GM19397 (cell line): ENCODE measurements at regions not wholly inside any gene's neighbourhood (a gene's known extent, or its start where the extent isn't known, plus 50 kb on each side); places are given as distances from the start of the nearest gene placed in this dataset.

Source experiments
- ATAC-seq: cut with Tn5 transposase; IDR thresholded peaks from one replicate; pipeline ENCODE4 v1.9.1; 2021; ENCODE audit warnings: mild to moderate bottlenecking, moderate library complexity; ENCODE audit not compliant: unreplicated experiment

DNA sequence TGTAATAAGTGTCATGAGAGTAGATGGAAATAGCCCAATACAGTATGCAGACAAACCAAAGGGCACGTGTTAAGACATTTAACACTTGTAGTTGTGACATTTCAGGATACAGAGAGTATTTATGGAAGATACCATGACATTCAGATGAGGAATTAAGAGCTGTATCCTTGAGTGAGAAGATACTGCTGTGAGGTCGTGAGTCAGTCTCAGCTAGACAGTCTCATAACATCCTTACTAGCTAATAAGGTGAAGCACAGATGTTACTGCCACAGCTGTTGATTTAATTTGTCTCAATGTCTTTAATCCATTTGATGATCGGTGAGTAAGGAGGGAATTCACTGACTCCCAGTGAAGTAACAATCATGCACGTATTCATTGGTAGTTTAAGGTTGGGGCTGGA, 288.0 kb upstream of the AKR1E2 start:
- no peak for ATAC-seq

DNA sequence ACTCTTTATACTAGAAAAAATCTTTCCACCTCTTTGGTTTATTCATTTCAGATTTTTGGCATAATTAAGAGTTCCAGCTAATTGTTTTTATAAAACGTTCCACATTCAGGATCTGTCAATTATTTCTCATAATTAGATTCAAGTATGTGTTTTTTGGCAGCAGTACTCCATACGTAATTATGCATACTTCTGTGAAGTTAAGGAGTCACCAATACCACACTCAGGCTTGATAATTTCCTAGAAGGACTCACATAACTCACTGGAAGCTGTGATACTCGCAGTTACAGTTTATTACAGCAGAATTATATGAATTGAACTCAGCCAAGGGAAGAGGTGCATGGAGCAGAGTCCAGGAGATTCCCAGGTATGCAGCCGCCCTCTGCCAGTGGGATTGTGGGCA, 290.5 kb upstream of the AKR1E2 start:
- no peak for ATAC-seq

DNA sequence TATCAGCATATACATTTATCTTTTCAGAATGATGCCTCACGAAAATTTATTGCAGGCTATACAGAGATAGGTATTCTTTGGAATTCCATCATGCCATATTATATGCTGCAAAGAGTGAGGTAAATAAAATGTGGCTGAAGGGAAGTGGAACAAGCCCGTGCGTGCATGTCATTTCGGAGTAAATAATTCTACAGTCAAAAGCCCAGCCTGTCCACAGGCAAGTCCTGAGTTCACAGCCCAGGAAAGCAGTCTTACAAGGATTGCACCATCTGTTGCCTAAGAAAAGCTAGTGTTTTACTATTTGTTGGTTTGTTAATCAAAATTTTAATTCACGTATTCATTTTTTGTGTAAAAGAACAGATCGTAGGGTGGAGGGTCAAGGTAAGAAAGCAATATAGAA, 292.4 kb upstream of the AKR1E2 start:
- no peak for ATAC-seq

DNA sequence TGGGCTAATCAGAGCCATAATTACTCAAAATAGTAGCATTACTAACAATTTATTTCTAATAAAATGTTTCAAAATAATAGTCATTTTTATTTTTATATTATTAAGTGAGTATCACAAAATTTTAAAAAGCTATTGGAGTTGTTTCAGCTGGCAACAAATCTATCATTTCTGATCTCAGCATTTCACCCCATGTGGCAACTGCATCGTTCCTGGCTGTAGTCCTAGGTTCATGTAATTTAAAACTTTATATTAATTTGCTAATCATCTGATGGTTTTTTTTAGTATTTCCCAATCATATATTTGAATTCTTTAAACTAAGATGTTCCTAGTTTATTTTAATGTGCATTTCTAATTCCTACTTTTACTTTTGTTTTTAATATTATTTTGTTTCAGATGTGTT, 293.0 kb upstream of the AKR1E2 start:
- no peak for ATAC-seq

DNA sequence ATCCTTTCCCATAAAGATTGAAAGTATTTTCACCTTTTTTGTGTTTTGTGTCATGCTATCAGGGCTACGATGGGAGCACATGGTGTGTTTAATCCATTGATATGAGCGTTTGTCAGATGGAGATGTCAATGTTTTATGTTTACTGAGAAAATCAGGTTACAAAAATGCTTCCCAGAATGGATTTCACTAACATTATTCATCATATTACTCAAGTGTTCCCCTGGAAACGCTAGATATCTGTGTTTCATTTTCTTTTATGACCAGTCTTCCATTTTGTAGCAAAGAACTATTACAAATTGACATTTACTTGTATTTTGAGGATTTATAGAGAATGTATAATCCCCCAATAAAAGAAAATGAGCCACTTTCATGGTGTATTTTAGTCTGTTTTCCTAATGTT, 293.5 kb upstream of the AKR1E2 start:
- ATAC-seq, result no peak

DNA sequence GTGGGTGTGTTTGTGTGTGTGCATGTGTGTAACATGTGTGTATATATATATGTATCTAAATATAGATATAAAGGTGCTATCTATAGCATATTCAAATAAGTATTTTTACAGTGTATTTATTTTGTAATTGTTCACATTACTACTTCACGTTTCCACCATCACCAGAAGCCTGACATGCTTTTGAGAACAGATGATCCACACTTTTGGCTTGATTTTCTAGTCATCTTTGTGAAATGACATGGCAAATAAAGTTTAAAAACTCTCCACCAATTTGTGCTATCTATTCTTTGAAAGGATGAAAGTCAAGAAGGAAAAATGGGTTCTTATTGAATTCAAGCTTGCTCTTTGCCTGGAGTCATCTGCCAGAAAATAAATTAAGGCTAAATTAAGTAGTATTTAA, 294.0 kb upstream of the AKR1E2 start:
- no peak for ATAC-seq

DNA sequence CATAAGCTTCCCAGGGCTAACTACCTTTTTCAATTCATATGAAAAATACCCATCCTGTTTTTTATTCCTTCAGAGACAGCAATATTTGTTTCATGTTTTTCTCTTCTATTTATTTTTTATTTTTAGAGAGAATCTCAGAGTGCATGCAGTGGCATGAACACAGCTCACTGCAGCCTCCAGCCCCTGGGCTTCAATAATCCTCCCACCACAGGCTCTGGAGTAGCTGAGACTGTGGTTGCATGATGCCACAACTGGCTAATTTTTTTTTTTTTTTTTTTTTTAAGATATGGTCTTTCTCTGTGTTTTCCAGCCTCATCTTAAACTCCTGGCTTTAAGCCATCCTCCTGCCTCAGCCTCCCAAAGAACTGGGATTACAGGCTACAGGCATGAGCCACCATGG, 296.7 kb upstream of the AKR1E2 start:
- ATAC-seq, result no peak

DNA sequence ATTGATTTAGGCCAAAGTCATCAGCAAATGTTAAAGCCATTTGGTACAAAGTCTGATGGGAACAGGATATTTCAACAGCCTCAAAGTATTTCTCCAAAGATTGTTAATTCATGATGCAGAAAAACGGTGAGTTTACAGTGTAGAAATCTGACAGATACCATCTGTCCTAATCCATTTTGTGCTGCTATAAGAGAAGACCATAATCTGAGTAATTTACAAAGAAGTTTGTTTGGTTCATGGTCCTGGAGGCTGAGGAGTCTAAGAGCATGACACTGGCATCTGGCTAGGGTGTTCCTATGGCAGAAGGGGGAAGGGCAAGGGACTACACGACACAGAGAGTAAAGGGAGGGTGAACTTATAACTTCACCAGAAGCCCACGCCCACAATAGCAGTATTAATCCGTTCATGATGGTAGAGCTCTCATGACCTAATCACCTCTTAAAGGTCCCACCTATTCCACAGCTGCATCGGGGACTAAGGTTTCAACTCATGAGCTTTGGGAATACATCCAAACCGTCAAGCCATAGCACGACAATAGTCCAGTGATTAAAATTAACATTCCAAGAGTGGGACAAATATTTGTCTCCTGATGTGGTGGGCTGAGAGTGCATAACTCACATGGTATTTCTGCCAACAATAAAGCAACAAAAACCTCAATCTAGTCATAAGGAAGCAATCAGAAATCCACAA, 298.6 kb upstream of the AKR1E2 start:
- no peak for ATAC-seq

DNA sequence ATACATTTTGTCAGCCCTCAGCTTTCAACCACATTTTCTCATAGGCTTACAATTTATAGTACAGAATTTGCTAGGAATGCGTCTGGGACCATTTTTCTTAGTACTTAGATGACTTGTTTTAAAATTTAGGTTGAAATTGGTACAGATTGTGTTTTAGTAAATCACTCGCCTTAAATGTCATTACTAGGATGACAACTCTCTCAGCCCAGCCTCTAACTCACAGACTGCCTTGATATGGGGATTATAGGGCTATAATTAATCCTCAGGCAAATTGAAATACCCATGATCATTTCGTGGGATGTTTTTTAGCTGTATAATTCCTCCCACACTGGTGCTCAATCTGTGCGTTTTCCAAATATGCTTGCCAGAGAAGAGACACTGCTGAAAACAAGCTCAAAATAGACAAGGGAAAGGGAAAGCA, 299.7 kb upstream of the AKR1E2 start:
- no peak for ATAC-seq

DNA sequence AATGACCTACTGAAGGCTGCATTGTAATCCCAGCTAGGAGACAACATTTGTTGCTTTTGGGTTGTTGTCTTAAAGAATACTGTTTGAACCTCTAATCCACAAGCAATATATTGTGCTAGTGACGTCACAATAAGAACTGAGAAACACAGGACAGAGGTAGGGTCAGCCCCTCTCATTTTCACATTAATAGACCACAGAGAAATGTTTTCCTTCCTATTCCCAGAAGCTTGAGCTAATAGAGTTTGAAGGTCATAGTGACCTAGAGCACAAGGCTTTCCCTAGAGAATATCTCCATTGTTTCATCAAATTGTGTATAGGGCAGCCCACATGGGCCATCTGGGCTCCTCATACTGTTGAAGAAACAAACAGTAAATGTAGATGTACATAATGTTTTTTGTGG, 300.9 kb upstream of the AKR1E2 start:
- no peak for ATAC-seq

DNA sequence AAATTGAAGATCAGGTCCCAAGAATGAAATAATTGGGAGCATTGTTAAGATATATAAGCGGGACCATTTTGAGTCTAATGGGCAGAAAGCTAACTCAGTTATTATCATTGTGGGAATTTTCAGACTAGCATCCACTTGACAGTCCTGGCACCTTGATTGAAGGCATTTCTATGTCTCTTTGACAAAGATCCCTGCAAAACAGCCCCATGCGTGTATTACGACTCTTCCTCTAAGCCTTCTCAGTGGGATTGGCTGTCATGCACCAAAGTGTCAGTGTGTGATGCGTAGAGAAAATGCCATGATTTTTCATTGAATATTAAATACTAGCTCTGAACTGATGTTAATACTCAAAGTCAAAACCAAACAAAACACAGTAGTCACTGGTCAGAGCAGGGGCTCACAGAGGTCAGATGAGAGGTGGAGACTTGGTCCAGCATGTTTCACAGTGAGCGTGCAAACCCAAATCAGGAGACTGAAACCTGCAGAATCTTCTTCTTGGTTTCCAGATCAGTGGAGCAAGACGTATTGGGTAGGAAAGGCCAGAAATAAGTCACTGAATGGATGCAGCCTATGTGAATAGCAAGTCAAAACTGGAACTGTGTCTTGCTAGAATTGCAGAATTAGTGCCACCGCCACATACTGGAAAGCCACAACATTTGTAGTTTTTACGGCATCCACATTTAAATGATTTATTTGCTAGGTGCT, 303.6 kb upstream of the AKR1E2 start:
- no peak for ATAC-seq

DNA sequence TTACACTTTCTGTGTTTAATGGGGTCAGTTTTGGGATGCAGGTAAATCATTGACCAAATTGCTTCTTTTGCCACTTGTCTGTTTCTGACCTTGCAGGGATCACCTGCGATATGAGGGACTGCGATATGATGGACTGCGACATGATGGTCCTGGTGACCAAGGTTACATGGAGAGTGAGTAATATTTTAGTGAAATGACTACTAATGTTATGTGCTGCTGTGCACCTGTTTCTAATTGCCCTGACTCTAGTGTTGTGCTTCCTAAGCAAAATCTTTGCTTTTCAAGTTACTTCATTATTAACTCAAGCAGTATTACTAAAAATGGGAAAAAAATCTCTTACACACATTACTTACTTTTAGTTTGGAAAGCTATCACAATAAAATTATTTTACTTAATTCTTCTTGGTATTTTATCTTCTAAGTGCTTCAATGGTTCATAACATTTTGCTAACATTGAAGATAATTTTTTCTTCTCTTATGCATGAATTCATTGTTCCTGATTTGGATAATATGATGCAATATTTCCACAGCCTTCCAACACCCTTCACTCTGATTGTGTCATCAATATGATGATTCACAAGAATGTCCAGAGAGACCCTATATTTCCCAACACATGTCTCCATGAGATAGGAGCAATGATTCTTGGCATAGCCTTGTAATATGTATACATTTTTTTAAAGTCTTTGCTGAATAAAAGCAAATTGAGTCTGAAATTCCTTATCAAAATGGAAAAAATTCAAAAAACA, 306.2 kb upstream of the AKR1E2 start:
- ATAC-seq, result no peak

DNA sequence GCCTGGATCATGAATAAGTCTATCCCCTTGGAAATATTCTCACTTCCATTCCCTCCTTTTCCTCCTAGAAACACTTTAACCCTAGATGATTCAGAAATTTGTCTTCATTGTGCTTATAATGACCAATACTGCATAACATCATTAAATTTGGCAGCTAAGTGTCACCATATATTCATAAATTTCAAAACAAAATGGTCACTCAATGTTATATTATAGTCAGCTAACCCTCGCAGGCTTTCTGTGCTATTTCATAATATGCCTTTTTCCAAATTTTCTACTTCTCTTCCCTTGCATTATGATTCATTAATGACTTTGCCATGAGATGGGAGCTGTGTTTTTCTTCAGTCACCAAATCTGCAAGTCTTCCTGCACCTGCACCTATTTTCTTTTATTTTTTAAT, 308.3 kb upstream of the AKR1E2 start:
- ATAC-seq, result no peak

DNA sequence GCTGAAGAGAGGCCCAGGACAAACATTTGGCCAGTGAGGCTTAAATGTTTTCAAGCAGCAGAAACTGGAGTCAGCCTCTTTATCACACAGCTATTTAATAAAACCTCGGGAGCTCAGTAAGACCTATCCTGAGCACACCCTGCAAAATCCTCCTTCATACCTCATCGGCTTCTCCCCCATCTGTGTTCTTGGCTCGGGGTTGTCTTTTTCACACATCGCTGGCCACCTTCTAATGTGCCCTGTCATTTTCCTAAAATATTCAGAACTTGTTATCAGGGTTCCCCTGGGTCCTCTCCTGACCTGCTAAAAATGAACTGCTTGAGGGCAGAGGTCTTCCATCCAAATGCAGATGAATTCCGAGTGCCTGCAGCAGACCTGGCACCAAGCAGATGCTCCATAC, 310.3 kb upstream of the AKR1E2 start:
- ATAC-seq, result no peak

DNA sequence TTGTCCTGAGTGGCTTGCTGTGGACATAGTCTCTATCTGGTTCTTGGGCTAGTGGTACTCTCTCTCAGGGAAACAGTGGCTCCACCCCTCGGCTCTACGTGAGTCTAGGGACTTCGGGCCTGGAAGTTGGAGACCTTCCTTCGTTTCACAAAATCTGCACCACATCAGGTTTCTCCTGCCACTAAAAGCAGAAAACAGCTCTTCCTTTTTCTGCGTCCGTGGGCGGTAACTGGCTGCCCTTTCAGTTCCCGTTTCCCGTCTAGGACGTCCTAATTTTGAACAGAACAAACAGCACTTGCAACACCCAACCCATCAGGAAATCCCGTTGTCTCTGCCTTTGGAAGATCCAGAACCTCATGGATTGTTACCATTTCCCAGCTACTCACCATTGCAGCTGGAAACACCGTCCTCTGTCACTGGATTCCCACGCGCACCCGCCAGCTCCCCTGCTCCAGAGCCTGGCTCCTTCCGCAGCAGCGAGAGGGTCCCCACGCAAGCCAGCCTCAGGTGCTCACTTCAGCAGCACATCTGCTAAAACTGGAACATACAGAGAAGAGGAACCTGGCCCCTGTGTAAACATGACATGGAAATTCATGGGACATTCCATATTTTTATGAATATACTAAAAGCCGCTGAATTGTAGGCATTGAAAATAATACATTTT, 311.4 kb upstream of the AKR1E2 start:
- no peak for ATAC-seq

DNA sequence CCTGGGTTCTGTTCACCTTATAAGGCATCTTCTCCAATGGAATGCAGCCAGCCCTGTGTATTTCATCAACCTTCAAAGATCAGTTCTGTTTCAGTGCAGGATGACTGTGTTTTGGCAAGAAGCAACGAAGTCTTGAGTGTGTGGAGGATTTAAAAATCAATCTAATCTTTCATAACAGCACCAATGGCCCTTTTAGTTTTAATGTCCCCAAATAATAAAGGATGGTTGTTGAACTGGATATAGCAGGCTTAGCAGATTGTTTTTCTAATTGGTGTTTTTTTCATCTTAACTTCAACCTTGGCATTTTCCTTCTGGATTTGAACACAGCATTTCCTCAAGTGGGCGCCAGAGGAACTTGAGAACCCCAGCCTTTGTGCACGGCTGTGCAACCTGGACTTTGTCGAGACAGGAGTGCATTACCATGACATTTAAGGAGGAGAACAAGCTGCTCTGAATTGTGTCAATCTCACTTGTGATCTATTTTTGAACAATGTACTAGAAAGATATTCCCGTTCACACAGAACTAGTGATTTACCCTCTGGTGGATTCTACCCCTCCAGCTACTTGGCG, 313.3 kb upstream of the AKR1E2 start:
- no peak for ATAC-seq

DNA sequence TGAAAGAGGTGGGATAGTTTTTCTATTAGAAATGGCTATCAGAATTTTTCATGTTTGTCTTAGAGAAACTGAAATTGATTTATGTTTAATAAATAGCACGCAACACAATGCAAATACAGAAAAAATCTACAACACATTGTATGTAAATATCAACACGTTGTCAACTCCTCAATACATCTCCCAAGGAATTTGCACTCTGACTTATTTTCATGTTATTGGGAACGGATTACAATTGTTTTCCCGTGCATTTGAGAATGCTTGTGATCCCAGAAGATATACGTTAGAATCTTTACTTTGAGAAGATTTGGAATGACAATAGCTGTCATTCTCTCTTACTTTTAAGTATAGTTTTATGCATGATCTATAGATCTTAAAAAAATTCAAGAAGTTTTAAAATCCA, 313.8 kb upstream of the AKR1E2 start:
- no peak for ATAC-seq

DNA sequence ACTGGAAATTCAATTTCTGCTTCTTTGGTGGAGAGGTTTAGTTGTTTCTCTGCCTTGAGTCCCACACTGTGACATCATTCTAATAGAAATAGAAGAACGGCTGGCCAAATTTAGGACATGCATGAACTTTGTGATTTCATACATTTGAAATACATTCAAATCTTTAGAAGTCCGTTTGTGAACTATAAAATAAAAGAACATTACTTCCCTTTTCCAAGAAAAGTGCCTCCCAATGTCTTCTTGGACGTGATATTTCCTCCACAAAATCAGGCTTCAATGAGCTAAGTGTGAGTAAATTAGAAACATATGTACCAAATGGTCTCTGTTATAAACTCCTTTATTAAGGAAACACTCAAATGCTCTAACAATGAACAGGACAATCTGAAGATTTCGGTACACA, 314.5 kb upstream of the AKR1E2 start:
- no peak for ATAC-seq

DNA sequence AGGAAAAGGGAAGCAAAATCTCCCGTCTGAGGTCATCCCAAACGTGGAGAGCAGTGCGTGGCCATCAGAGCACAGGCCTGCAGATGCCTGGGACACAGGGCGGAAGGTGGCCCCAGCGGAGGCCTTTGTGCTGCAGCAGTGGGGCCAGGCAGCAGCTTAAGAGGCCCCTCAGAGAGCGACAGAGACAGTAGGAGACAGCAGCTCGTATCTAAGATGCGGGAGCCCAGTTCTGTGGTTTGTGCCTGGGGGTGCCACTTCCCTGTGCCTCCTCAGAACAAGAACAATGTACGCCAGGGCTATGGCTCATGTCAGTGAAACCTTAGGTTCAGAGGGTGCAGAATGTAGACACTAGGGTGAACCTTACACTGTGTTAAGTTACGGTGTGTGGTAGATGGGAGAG, 316.6 kb upstream of the AKR1E2 start:
- ATAC-seq, result no peak

DNA sequence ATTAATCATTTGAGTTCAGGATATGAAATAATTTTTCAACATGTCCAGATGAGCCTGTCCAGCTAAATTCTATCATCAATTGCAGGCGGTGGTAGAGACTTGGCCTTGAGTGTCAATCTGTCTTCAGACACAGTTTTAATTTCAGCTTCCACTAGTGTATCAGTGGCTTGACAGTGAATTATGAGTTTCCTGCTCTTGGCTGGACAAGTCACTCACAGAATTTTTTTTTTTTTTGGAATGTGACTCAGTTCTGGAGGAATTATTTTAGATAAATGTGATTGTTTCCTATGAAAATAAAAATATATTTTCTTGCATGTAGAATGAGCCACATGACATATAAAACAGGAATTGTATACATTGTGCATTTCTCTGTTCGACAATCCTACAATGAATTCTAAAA, 319.9 kb upstream of the AKR1E2 start:
- ATAC-seq, result no peak

DNA sequence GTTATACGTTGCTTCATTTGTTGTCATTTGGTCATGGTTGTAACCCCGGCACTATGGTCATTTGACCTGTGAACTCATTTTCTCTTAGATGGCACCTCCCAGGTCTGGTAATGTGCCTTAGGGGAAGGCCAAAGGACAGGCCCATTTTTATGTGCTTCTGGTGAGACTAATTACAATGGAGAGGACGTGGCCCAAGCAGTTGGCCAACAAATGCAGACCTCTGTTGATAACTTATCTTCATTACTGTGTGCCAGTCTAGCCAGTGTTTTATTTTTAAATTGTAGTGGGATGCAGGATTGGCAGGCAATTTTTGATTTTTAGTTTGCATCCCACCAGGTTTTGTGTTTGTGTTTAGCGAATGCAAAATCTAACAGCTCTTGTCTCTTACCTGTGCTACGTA, 321.5 kb upstream of the AKR1E2 start:
- no peak for ATAC-seq
